IgD-negative memory B cell (primary cell): ENCODE measurements at regions not wholly inside any gene's neighbourhood (a gene's known extent, or its start where the extent isn't known, plus 50 kb on each side); places are given as distances from the start of the nearest gene placed in this dataset.
"Not testable (repeated sequence)": the region's sequence is repeated elsewhere in the genome, so short reads cannot be mapped to it uniquely, and the experiment has no call there.

Experiments
- H3K27ac Mint-ChIP-seq, 3 donors: one replicate each; pipeline ENCODE4 v1.8.0; 2020 to 2022; ENCODE audit warnings: mild to moderate bottlenecking in 3 of 3, mixed read lengths in 3 of 3, moderate library complexity in 1 of 3
- H3K27me3 Mint-ChIP-seq: one replicate; pipeline ENCODE4 v1.8.0; 2021; ENCODE audit warnings: mixed read lengths
- H3K36me3 Mint-ChIP-seq: one replicate; pipeline ENCODE4 v1.8.0; 2020; ENCODE audit warnings: mild to moderate bottlenecking, mixed read lengths
- H3K4me1 Mint-ChIP-seq, 3 donors: one replicate each; pipeline ENCODE4 v1.8.0; 2020 to 2022; ENCODE audit warnings: mixed read lengths in 3 of 3, mild to moderate bottlenecking in 1 of 3
- H3K4me3 Mint-ChIP-seq, 4 donors: one replicate each; pipeline ENCODE4 v1.8.0; 2020 to 2022; ENCODE audit warnings: mild to moderate bottlenecking in 4 of 4, mixed read lengths in 4 of 4, moderate library complexity in 3 of 4
- H3K9me3 Mint-ChIP-seq, 3 donors: one replicate each; pipeline ENCODE4 v1.8.0; 2020 to 2021; ENCODE audit warnings: mixed read lengths in 3 of 3, mild to moderate bottlenecking in 1 of 3

DNA sequence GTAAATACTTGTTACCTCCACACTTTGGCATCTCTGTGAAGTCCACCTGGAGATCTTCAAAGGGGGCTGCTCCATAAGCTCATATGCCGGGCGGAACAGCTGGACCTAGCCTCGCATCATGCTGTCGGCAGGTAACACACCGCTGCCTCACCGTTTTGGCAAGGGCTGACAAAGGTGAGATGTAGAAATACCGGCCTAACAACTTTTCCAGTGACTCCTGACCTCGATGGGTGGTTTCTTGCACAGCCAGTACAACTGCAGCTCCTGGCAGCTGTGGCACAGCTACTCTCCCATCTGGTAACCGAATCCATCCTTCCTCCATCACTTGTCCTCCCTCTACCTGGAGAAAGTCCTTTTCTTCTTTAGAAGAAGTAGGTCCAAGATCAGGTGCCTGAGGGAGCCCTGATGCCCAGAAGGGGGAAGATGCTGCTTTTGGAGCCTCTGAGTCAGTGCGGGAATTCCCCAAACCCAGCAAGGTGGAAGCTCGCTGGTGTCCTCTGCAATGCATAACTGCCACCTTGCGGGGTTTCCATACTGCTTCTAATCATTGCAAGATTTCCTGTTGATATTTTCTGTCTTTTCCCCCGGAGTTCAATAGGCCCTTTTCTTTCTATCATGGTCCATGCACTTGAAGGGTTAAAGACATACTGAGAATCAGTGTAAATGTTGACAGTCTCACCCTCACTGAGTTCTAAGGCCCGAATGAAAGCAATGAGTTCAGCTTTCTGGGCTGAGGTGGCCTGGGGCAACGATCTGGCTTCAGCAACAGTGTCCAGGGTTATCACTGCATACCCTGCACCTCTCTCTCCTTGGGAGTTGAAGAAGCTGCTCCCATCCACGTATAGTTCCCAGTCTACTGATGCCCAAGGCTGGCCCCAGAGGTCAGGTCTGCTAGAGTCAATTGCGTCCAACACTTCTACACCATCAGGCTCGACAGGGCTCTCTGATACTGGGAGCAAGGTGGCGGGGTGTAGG is 52.9 kb upstream of the ALDH3B2 start:
- not testable (repeated sequence) for H3K36me3 Mint-ChIP-seq, H3K4me1 Mint-ChIP-seq, H3K27ac Mint-ChIP-seq, H3K9me3 Mint-ChIP-seq, H3K4me3 Mint-ChIP-seq, H3K27me3 Mint-ChIP-seq
